GM12878 (cell line): ENCODE measurements at regions not wholly inside any gene's neighbourhood (a gene's known extent, or its start where the extent isn't known, plus 50 kb on each side); places are given as distances from the start of the nearest gene placed in this dataset.

ENCODE experiments used
- ATAC-seq: fragments of 200-7000 bp; cut with Tn5 transposase; 3 replicates; pipeline ENCODE4 v1.9.1; 2020; ENCODE audit warnings: mild to moderate bottlenecking, moderate library complexity
- BruUV-seq: library from RNA; stranded (reverse); fragments of 400-500 nt; replicated peaks from 2 replicates; lab custom pipeline; 2021; lab: Mats Ljungman, UMichigan
- CTCF ChIA-PET: fragments of 300-600 bp; sonication (Branson Sonifier 250); formaldehyde crosslinking; extraction: SDS; loops from one replicate; lab custom pipeline; 2021; ENCODE audit warnings: inconsistent platforms; lab: Yijun Ruan, JAX
- POLR2A ChIA-PET: fragments of 350-600 bp; formaldehyde crosslinking; extraction: SDS; loops from one replicate; lab custom pipeline; 2021; ENCODE audit warnings: inconsistent platforms; lab: Charles Lee
- RAD21 ChIA-PET: fragments of 300-600 bp; sonication (Branson Sonifier 250); formaldehyde crosslinking; loops from one replicate; lab custom pipeline; 2023; ENCODE audit warnings: antibody characterized with exemption; ENCODE audit not compliant: unreplicated experiment; lab: Charles Lee
- SMC1A ChIA-PET: fragments of 300-600 bp; sonication (Branson Sonifier 250); formaldehyde crosslinking; loops from one replicate; lab custom pipeline; 2023; ENCODE audit not compliant: unreplicated experiment, uncharacterized antibody; lab: Charles Lee
- DNase-seq: peaks from one replicate; pipeline ENCODE4 v3.0.0-alpha.2; 2011; ENCODE audit warnings: low read depth, low spot score
- FAIRE-seq: peaks from 3 replicates; lab custom pipeline; 2011; peaks lifted over from hg19 to GRCh38; lab: Jason Lieb, UNC
- H2AFZ ChIP-seq: 2 replicates; pipeline ENCODE4 v1.6.0; 2011; ENCODE audit warnings: low read depth, low read length, control low read depth; ENCODE audit not compliant: control insufficient read depth
- H3K27ac ChIP-seq: 2 replicates; pipeline ENCODE4 v1.5.1; 2011; ENCODE audit warnings: control low read depth; ENCODE audit not compliant: control insufficient read depth, insufficient read depth
- H3K27me3 ChIP-seq, 2 experiments: replicated peaks in 1 of 2; 2 replicates each; pipeline versions ENCODE4 v1.6.0 to v1.6.1; 2011; ENCODE audit warnings: low read length in 1 of 2; ENCODE audit not compliant: control insufficient read depth in 2 of 2, insufficient read depth in 2 of 2
- H3K36me3 ChIP-seq, 2 experiments: 2 replicates each; pipeline ENCODE4 v1.5.1; 2011; ENCODE audit warnings: low read length in 1 of 2; ENCODE audit not compliant: control insufficient read depth in 2 of 2, insufficient read depth in 2 of 2
- H3K4me1 ChIP-seq: 2 replicates; pipeline ENCODE4 v1.6.1; 2011; ENCODE audit warnings: mild to moderate bottlenecking, low read length, moderate library complexity, mixed read lengths; ENCODE audit not compliant: control insufficient read depth, insufficient read depth
- H3K4me2 ChIP-seq: 2 replicates; pipeline ENCODE4 v1.6.0; 2011; ENCODE audit warnings: control low read depth; ENCODE audit not compliant: control insufficient read depth, insufficient read depth
- H3K4me3 ChIP-seq: fragments of 200-600 bp; sonication (generic); 2 replicates; pipeline ENCODE4 v1.5.1; 2016
- H3K79me2 ChIP-seq: 2 replicates; pipeline ENCODE4 v1.6.0; 2011; ENCODE audit warnings: low read length; ENCODE audit not compliant: control insufficient read depth, insufficient read depth
- H3K9ac ChIP-seq: 2 replicates; pipeline ENCODE4 v1.8.0; 2011; ENCODE audit warnings: low read length, control low read depth, mixed read lengths; ENCODE audit not compliant: control insufficient read depth, insufficient read depth
- H3K9me3 ChIP-seq: replicated peaks from 3 replicates; pipeline ENCODE4 v1.5.1; 2011; ENCODE audit warnings: mild to moderate bottlenecking, low read length; ENCODE audit not compliant: control insufficient read depth, insufficient read depth
- H4K20me1 ChIP-seq: 2 replicates; pipeline ENCODE4 v1.6.0; 2011; ENCODE audit not compliant: control insufficient read depth, insufficient read depth
- ATF3 ChIP-seq: IDR thresholded peaks from 2 replicates; pipeline ENCODE4 v1.6.1; 2011; ENCODE audit warnings: low read depth, mild to moderate bottlenecking, low read length, moderate library complexity, borderline replicate concordance; ENCODE audit errors: extremely low read depth
- BCL3 ChIP-seq: IDR thresholded peaks from 2 replicates; pipeline ENCODE4 v1.6.1; 2011; ENCODE audit warnings: borderline replicate concordance, low read depth, mild to moderate bottlenecking, moderate library complexity, low read length; ENCODE audit not compliant: insufficient read depth, poor library complexity, severe bottlenecking
- CBFB ChIP-seq: IDR thresholded peaks from 2 replicates; pipeline ENCODE4 v1.6.1; 2016; ENCODE audit warnings: antibody characterized with exemption, low read depth
- CHD2 ChIP-seq: IDR thresholded peaks from 2 replicates; pipeline ENCODE4 v1.6.1; 2011; ENCODE audit warnings: low read depth, low read length, improper control_type of control experiment, borderline replicate concordance
- CHD4 ChIP-seq: fragments of 200-600 bp; sonication (generic); IDR thresholded peaks from 2 replicates; pipeline ENCODE4 v1.6.1; 2016; ENCODE audit warnings: mild to moderate bottlenecking
- E4F1 ChIP-seq: fragments of 450-650 bp; IDR thresholded peaks from 2 replicates; pipeline ENCODE4 v1.6.1; 2018; ENCODE audit warnings: borderline replicate concordance, mild to moderate bottlenecking; ENCODE audit not compliant: partially characterized antibody
- EGR1 ChIP-seq, 2 experiments: IDR thresholded peaks; 1 replicate in 1 of 2; 2 replicates in 1 of 2; pipeline ENCODE4 v1.6.1; 2011 to 2012; ENCODE audit warnings: low read depth in 2 of 2, low read length in 2 of 2, borderline replicate concordance in 1 of 2, mild to moderate bottlenecking in 1 of 2, moderate library complexity in 1 of 2
- JUNB ChIP-seq: IDR thresholded peaks from 2 replicates; pipeline ENCODE4 v1.6.1; 2016; ENCODE audit warnings: antibody characterized with exemption, mild to moderate bottlenecking
- MTA2 ChIP-seq: fragments of 450-650 bp; IDR thresholded peaks from 2 replicates; pipeline ENCODE4 v1.6.1; 2016; ENCODE audit warnings: low read depth, mild to moderate bottlenecking, moderate library complexity
- MYB ChIP-seq: fragments of 150-350 bp; IDR thresholded peaks from 2 replicates; pipeline ENCODE4 v1.6.1; 2014; ENCODE audit warnings: mild to moderate bottlenecking, low read depth, low read length, borderline replicate concordance
- NR2F1 ChIP-seq: fragments of 450-650 bp; conservative IDR thresholded peaks from 2 replicates; pipeline ENCODE4 v1.6.1; 2017; ENCODE audit warnings: mild to moderate bottlenecking
- POLR2A ChIP-seq: IDR thresholded peaks from 2 replicates; pipeline ENCODE4 v1.6.1; 2011; ENCODE audit warnings: low read depth, mild to moderate bottlenecking, low read length
- POLR2AphosphoS2 ChIP-seq: IDR thresholded peaks from 2 replicates; pipeline ENCODE4 v1.6.1; 2011; ENCODE audit warnings: low read depth, mild to moderate bottlenecking, low read length, improper control_type of control experiment, moderate library complexity
- YY1 ChIP-seq: IDR thresholded peaks from 2 replicates; pipeline ENCODE4 v1.6.1; 2011; ENCODE audit warnings: low read depth, mild to moderate bottlenecking, low read length
- ZNF207 ChIP-seq: fragments of 450-650 bp; IDR thresholded peaks from 2 replicates; pipeline ENCODE4 v1.6.1; 2014; ENCODE audit warnings: antibody characterized with exemption, mild to moderate bottlenecking, borderline replicate concordance
- WGBS: methylation state at CpG from one replicate; pipeline ENCODE4 v1.1.6; 2016; ENCODE audit warnings: low lambda C conversion rate; ENCODE audit not compliant: insufficient replicate concordance, insufficient coverage; ENCODE audit errors: missing lambda C conversion rate; 5-methylcytosine and 5-hydroxymethylcytosine counted together
- in situ Hi-C: fragments of 300-500 bp; cut with MboI; formaldehyde crosslinking; loops from 9 replicates; pipeline ENCODE4 v1.14.3; 2018; ENCODE audit warnings: mixed read lengths
- intact Hi-C: fragments of 100-400 bp; cut with micrococcal nuclease; formaldehyde crosslinking; loops from one replicate; pipeline ENCODE4 v1.14.2; 2022; ENCODE audit not compliant: unreplicated experiment

- 48% methylated on average over 5 of the region's 5 CpGs for WGBS
- in situ Hi-C loops = no loop called here
- intact Hi-C loops = no loop called here
- Histone ChIP-seq H2AFZ (no peak overlapping the region), H3K36me3 (no peaks in the 10 kb centered on the region), H3K27me3 (peaks cover 0 to 3% of the 10 kb centered on the region in 2 experiments; a peak in 1 of 4 replicates), H3K9me3 (no peaks in the 10 kb centered on the region), H3K27ac (no peak overlapping the region), H4K20me1 (no peaks in the 10 kb centered on the region), H3K4me3 (no peak overlapping the region), H3K79me2 (no peaks in the 10 kb centered on the region), H3K4me1 (no peaks in the 10 kb centered on the region)
- ChIA-PET SMC1A (no interaction called here), CTCF (interaction anchor here (0.6 kb wide), 1 partner anchor 23 kb away, joined by 3 read pairs; no protein-coding TSS in a partner anchor), RAD21 (no interaction called here)
- DNase-seq (no peak), ATAC-seq (no peak), FAIRE-seq (no peak)
- no peak for TF ChIP-seq YY1
- no peak for TF ChIP-seq CHD4
- TF ChIP-seq CBFB = no peak
- TF ChIP-seq JUNB = no peak
- no peak for TF ChIP-seq MTA2
- TF ChIP-seq, all 136 proteins: peak for 0
- Histone ChIP-seq H3K9ac (no peak overlapping the region), H3K4me2 (no peak overlapping the region)
- POLR2A ChIA-PET = no interaction called here
- BruUV-seq = no TSS peak
Measured at GRCh38 chr6:2599817-2600216, 150.9 kb downstream of the MYLK4 start.

- no peak overlapping the region for H3K4me3 ChIP-seq
- FAIRE-seq = no peak
- RAD21 ChIA-PET = no interaction called here
Measured at GRCh38 chr6:2598867-2599266, 151.9 kb downstream of the MYLK4 start.

More at GRCh38 chr6:2598867-2599266, 151.9 kb downstream of the MYLK4 start:
- no TSS peak for BruUV-seq
- 28% methylated on average over 6 of the region's 6 CpGs for WGBS
- no peaks in the 10 kb centered on the region for H3K4me1 ChIP-seq
- peaks cover 0 to 3% of the 10 kb centered on the region in 2 experiments; a peak in 2 of 4 replicates for H3K27me3 ChIP-seq
- H3K36me3 ChIP-seq = no peaks in the 10 kb centered on the region
- no peak overlapping the region for H2AFZ ChIP-seq
- no peaks in the 10 kb centered on the region for H3K79me2 ChIP-seq
- in situ Hi-C loops (no loop called here), intact Hi-C loops (no loop called here)
- DNase-seq (no peak), ATAC-seq (no peak)
- no peak for TF ChIP-seq NR2F1
- TF ChIP-seq ZNF207 = no peak
- no peak for TF ChIP-seq EGR1 (IDR thresholded peaks at IDR 0.05; ENCODE audit: borderline replicate concordance in 1 of 2, low read depth in 2 of 2, low read length in 2 of 2)
- no peak for TF ChIP-seq BCL3
- TF ChIP-seq ATF3 = no peak
- no peak for TF ChIP-seq MYB
- TF ChIP-seq POLR2AphosphoS2 = no peak
- TF ChIP-seq E4F1 = no peak
- no peak for TF ChIP-seq CHD2
- no peak for TF ChIP-seq POLR2A
- H3K9ac ChIP-seq = no peak overlapping the region
- SMC1A ChIA-PET = no interaction called here
- POLR2A ChIA-PET = no interaction called here
- H3K4me2 ChIP-seq = no peak overlapping the region
- no peaks in the 10 kb centered on the region for H3K9me3 ChIP-seq
- no peaks in the 10 kb centered on the region for H4K20me1 ChIP-seq
- CTCF ChIA-PET = no interaction called here
- no peak overlapping the region for H3K27ac ChIP-seq
